ENCODE measurements at regions not wholly inside any gene's neighbourhood (a gene's known extent, or its start where the extent isn't known, plus 50 kb on each side); places are given as distances from the start of the nearest gene placed in this dataset.
"Not testable (repeated sequence)": the region's sequence is repeated elsewhere in the genome, so short reads cannot be mapped to it uniquely, and the experiment has no call there.

DNA sequence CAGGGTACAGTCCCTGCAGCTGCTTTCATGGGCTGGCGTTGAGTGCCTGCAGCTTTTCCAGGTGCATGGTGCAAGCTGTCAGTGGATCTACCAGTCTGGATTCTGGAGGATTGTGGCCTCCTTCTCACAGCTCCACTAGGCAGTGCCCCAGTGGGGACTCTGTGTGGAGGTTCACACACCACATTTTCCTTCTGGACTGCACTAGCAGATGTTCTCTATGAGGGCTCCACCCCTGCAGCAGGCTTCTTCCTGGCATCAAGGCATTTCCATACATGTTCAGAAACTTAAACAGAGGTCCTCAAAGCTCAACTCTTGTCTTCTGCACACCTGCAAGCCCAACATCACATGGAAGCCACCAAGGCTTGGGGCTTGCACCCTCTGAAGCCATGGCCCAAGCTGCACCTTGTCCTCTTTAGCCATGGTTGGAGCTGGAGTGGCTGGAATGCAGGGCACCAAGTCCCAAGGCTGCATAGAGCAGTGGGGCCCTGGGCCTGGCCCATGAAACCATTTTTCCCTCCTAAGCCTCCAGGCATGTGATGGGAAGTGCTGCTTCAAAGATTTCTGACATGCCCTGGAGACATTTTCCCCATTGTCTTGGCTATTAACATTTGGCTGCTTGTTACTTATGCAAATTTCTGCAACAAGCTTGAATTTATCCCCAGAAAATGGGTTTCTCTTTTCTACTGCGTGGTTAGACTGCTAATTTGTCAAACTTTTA, 250.2 kb upstream of the COPS8 start:
- Histone ChIP-seq H3K4me1 (ENCODE audit: control extremely low read depth in 1 of 4, control insufficient read depth in 4 of 4, insufficient read depth in 4 of 4, low read length in 3 of 4) (no peaks in the 10 kb centered on the region), H3K4me3 (ENCODE audit: control insufficient read depth in 1 of 7, extremely low read depth in 1 of 7, insufficient read depth in 4 of 7, low read depth in 2 of 7, low read length in 6 of 7) (no peak overlapping the region), H3K9me3 (ENCODE audit: control extremely low read depth in 1 of 5, control insufficient read depth in 4 of 5, insufficient read depth in 2 of 5, low read depth in 1 of 5, low read length in 4 of 5) (peaks cover 0 to 6% (median 0%) of the 10 kb centered on the region in 5 experiments), H3K27me3 (replicated peaks in 2 of 5; ENCODE audit: control insufficient read depth in 4 of 5, insufficient read depth in 5 of 5, low read length in 4 of 5) (peaks cover 0 to 7% (median 2%) of the 10 kb centered on the region in 5 experiments), H3K27ac (ENCODE audit: insufficient read depth in 1 of 2, low read depth in 1 of 2, low read length in 2 of 2, poor library complexity in 1 of 2, severe bottlenecking in 2 of 2) (no peak overlapping the region), H3K36me3 (ENCODE audit: control insufficient read depth in 4 of 4, insufficient read depth in 4 of 4, low read length in 3 of 4) (no peaks in the 10 kb centered on the region)
- ChIA-PET CTCF (interaction anchor here (1.1 kb wide), 1 partner anchor 10 kb away, joined by 4 read pairs; no protein-coding TSS in a partner anchor), POLR2A (no interaction called here)
- 83% methylated on average over 1 of the region's 2 CpGs for WGBS (ENCODE audit: insufficient coverage)
- DNase-seq = no peak

DNA sequence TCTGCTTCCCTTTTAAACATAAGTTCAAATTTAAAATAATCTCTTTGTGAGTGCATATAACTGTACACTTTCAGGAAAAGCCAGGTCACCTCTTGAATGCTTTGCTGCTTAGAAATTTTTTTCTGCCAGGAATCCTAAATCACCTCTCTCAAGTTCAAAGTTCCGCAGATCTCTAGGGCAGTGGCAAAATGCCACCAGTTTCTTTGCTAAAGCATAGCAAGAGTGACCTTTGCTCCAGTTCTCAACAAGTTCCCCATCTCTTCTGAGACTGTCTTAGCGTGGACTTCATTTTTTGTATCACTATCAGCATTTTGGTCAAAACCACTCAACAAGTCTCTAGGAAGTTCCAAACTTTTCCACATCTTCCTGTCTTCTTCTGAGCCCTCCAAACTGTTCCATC, 249.7 kb upstream of the COPS8 start:
- H3K4me1 ChIP-seq (ENCODE audit: control extremely low read depth in 1 of 4, control insufficient read depth in 4 of 4, insufficient read depth in 4 of 4, low read length in 3 of 4); H3K9me3 ChIP-seq (ENCODE audit: control extremely low read depth in 1 of 5, control insufficient read depth in 4 of 5, insufficient read depth in 2 of 5, low read depth in 1 of 5, low read length in 4 of 5); DNase-seq; H3K27ac ChIP-seq (ENCODE audit: insufficient read depth in 1 of 2, low read depth in 1 of 2, low read length in 2 of 2, poor library complexity in 1 of 2, severe bottlenecking in 2 of 2); H3K36me3 ChIP-seq (ENCODE audit: control insufficient read depth in 4 of 4, insufficient read depth in 4 of 4, low read length in 3 of 4); H3K27me3 ChIP-seq (replicated peaks in 2 of 5; ENCODE audit: control insufficient read depth in 4 of 5, insufficient read depth in 5 of 5, low read length in 4 of 5); H3K4me3 ChIP-seq (ENCODE audit: control insufficient read depth in 1 of 7, extremely low read depth in 1 of 7, insufficient read depth in 4 of 7, low read depth in 2 of 7, low read length in 6 of 7); POLR2A ChIA-PET: not testable (repeated sequence)
- 94% methylated on average over 2 of the region's 2 CpGs for WGBS (ENCODE audit: insufficient coverage)
- CTCF ChIA-PET = interaction anchor here (1.1 kb wide), 1 partner anchor 9 kb away, joined by 4 read pairs; no protein-coding TSS in a partner anchor

DNA sequence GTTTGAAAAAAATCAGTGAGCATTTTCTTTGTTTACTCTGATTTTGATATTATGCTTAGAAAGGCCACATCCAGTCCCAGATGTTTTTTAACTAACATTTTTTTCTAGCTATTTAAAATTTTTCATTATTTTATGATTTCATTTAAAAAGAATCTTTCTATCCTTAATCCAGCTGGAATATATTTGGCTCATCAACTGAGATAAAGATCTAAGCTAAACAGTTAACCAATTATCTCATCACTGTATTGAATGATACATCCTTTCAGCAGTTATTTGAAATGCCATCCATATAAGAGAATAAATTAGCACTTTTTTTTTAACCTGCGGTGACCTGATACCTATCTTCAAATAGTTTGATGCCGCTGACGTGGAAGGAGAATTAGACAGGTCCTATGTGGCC, 245.5 kb upstream of the COPS8 start:
- peaks cover 0 to 10% (median 1%) of the 10 kb centered on the region in 5 experiments for H3K9me3 ChIP-seq (ENCODE audit: control extremely low read depth in 1 of 5, control insufficient read depth in 4 of 5, insufficient read depth in 2 of 5, low read depth in 1 of 5, low read length in 4 of 5)
- H3K36me3 ChIP-seq (ENCODE audit: control insufficient read depth in 4 of 4, insufficient read depth in 4 of 4, low read length in 3 of 4) = no peaks in the 10 kb centered on the region
- no peak for DNase-seq
- no peak overlapping the region for H3K27ac ChIP-seq (ENCODE audit: insufficient read depth in 1 of 2, low read depth in 1 of 2, low read length in 2 of 2, poor library complexity in 1 of 2, severe bottlenecking in 2 of 2)
- CTCF ChIA-PET = no interaction called here
- no peak overlapping the region for H3K4me3 ChIP-seq (ENCODE audit: control insufficient read depth in 1 of 7, extremely low read depth in 1 of 7, insufficient read depth in 4 of 7, low read depth in 2 of 7, low read length in 6 of 7)
- 90% methylated on average over 3 of the region's 3 CpGs for WGBS (ENCODE audit: insufficient coverage)
- no peaks in the 10 kb centered on the region for H3K4me1 ChIP-seq (ENCODE audit: control extremely low read depth in 1 of 4, control insufficient read depth in 4 of 4, insufficient read depth in 4 of 4, low read length in 3 of 4)
- POLR2A ChIA-PET = interaction anchor here (0.7 kb wide), 1 partner anchor 149 kb away, joined by 3 read pairs; no protein-coding TSS in a partner anchor
- peaks cover 0 to 5% (median 0%) of the 10 kb centered on the region in 5 experiments for H3K27me3 ChIP-seq (replicated peaks in 2 of 5; ENCODE audit: control insufficient read depth in 4 of 5, insufficient read depth in 5 of 5, low read length in 4 of 5)

DNA sequence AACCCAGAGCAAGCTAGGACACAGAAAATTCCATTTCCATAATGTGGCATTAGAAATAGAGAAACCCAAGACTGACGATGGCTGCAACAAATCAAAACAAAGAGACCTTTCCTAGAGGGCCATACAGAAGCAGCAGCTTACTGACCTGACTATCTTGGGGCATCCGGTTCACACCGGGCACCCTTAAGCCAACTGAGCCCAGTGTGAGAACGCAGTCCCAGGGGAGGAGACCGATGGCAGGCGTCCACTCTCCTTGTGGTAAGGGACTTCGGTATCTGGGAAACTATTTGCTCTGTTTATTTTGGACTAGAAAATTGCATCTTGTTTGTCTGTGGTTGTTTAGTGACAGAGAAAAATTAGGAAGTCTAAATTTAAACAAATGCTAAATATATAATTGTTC, 244.8 kb upstream of the COPS8 start:
- CTCF ChIA-PET = no interaction called here
- DNase-seq = no peak
- Histone ChIP-seq H3K36me3 (ENCODE audit: control insufficient read depth in 4 of 4, insufficient read depth in 4 of 4, low read length in 3 of 4) (no peaks in the 10 kb centered on the region), H3K27me3 (replicated peaks in 2 of 5; ENCODE audit: control insufficient read depth in 4 of 5, insufficient read depth in 5 of 5, low read length in 4 of 5) (peaks cover 0 to 8% (median 0%) of the 10 kb centered on the region in 5 experiments), H3K27ac (ENCODE audit: insufficient read depth in 1 of 2, low read depth in 1 of 2, low read length in 2 of 2, poor library complexity in 1 of 2, severe bottlenecking in 2 of 2) (no peak overlapping the region), H3K4me3 (ENCODE audit: control insufficient read depth in 1 of 7, extremely low read depth in 1 of 7, insufficient read depth in 4 of 7, low read depth in 2 of 7, low read length in 6 of 7) (no peak overlapping the region), H3K4me1 (ENCODE audit: control extremely low read depth in 1 of 4, control insufficient read depth in 4 of 4, insufficient read depth in 4 of 4, low read length in 3 of 4) (no peaks in the 10 kb centered on the region), H3K9me3 (ENCODE audit: control extremely low read depth in 1 of 5, control insufficient read depth in 4 of 5, insufficient read depth in 2 of 5, low read depth in 1 of 5, low read length in 4 of 5) (peaks cover 0 to 8% (median 0%) of the 10 kb centered on the region in 5 experiments)
- POLR2A ChIA-PET = no interaction called here
- 93% methylated on average over 4 of the region's 7 CpGs for WGBS (ENCODE audit: insufficient coverage)

DNA sequence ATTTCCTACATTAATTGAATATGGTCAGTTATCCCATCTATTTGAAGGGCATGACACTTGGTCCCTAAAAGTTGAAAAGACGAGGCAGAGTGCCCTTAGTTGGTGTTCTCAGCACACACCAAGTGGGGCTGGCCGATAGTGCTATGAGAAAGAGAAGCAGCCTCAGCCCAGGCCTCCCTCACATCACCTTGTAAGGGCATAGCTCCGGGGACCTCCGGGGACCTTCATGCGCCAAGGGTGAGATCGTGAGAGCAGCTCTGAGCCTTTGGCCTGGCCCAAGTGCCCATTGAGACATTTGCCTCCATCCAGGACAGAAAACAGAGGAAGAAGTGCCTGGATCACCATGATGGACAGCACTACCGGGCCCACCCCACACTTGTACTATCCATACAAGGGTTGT, 244.3 kb upstream of the COPS8 start:
- POLR2A ChIA-PET = no interaction called here
- DNase-seq = no peak
- Histone ChIP-seq H3K27me3 (replicated peaks in 2 of 5; ENCODE audit: control insufficient read depth in 4 of 5, insufficient read depth in 5 of 5, low read length in 4 of 5) (peaks cover 0 to 8% (median 0%) of the 10 kb centered on the region in 5 experiments), H3K27ac (ENCODE audit: insufficient read depth in 1 of 2, low read depth in 1 of 2, low read length in 2 of 2, poor library complexity in 1 of 2, severe bottlenecking in 2 of 2) (no peak overlapping the region), H3K36me3 (ENCODE audit: control insufficient read depth in 4 of 4, insufficient read depth in 4 of 4, low read length in 3 of 4) (no peaks in the 10 kb centered on the region), H3K4me1 (ENCODE audit: control extremely low read depth in 1 of 4, control insufficient read depth in 4 of 4, insufficient read depth in 4 of 4, low read length in 3 of 4) (no peaks in the 10 kb centered on the region), H3K4me3 (ENCODE audit: control insufficient read depth in 1 of 7, extremely low read depth in 1 of 7, insufficient read depth in 4 of 7, low read depth in 2 of 7, low read length in 6 of 7) (no peak overlapping the region), H3K9me3 (ENCODE audit: control extremely low read depth in 1 of 5, control insufficient read depth in 4 of 5, insufficient read depth in 2 of 5, low read depth in 1 of 5, low read length in 4 of 5) (peaks cover 0 to 8% (median 0%) of the 10 kb centered on the region in 5 experiments)
- WGBS (ENCODE audit: insufficient coverage) = 99% methylated on average over 7 of the region's 7 CpGs
- CTCF ChIA-PET = no interaction called here

DNA sequence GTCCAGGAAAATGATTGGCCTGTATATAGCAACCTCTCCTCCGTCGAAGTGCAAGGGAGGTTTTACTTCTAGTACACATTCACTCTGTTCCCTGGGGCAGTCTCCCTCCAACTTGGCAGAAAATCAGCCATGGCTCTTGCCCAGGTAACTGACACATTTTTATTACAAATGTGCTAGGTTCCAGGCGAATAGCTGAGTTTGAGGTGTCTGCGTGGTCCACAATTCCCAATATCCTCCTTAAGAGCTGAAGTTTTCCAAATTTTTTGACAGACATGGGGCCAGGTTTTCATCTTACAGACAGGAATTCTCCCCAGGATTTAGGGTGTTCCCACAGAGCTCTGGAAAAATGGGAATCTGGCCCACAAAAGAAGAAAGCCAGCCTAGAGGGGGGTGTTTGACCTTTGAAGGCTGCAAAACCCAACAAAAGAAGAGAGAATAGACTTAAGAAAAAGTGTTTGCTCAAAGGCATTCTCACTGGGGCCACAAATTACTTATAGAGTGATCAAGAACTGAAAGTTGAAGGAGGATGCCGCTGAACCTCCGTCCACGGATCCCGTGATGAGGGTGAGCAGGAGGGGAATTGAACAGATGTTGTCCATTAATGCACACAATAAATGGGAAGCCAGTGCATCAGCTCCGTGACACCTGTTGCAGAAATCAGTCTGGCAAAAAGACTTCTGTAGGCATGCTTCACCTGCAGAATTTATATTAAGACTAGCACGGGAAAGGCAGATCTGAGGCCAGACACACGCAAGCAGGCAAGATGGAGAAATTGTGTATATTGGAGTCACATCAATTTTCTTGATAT, 242.3 kb upstream of the COPS8 start:
- H3K4me3 ChIP-seq (ENCODE audit: control insufficient read depth in 1 of 7, extremely low read depth in 1 of 7, insufficient read depth in 4 of 7, low read depth in 2 of 7, low read length in 6 of 7) = no peak overlapping the region
- H3K9me3 ChIP-seq (ENCODE audit: control extremely low read depth in 1 of 5, control insufficient read depth in 4 of 5, insufficient read depth in 2 of 5, low read depth in 1 of 5, low read length in 4 of 5) = peaks cover 0 to 8% (median 0%) of the 10 kb centered on the region in 5 experiments
- H3K27me3 ChIP-seq (replicated peaks in 2 of 5; ENCODE audit: control insufficient read depth in 4 of 5, insufficient read depth in 5 of 5, low read length in 4 of 5) = peaks cover 0 to 8% (median 0%) of the 10 kb centered on the region in 5 experiments
- POLR2A ChIA-PET = no interaction called here
- DNase-seq = no peak
- 93% methylated on average over 9 of the region's 11 CpGs for WGBS (ENCODE audit: insufficient coverage)
- no peaks in the 10 kb centered on the region for H3K36me3 ChIP-seq (ENCODE audit: control insufficient read depth in 4 of 4, insufficient read depth in 4 of 4, low read length in 3 of 4)
- no peak overlapping the region for H3K27ac ChIP-seq (ENCODE audit: insufficient read depth in 1 of 2, low read depth in 1 of 2, low read length in 2 of 2, poor library complexity in 1 of 2, severe bottlenecking in 2 of 2)
- no peaks in the 10 kb centered on the region for H3K4me1 ChIP-seq (ENCODE audit: control extremely low read depth in 1 of 4, control insufficient read depth in 4 of 4, insufficient read depth in 4 of 4, low read length in 3 of 4)
- CTCF ChIA-PET = no interaction called here

DNA sequence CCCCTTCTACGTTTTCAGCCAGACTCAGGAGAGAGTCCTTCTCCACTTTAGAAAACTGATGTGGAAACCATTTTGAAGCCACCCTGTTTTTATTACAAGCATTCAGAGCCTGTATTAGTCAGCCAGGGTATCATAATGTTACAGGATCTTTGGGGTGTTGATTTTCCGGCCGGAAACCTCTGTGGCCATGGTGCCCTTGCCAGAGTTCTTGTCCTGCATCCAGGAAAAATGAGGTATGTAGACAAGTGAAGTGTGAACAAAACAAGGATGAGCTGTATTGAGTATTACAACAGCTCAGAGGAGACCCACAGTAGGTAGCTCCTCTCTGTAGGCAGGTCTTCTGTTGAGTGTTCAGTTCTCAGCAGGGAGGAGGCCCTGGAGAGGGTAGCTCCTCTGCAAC, 241.0 kb upstream of the COPS8 start:
- WGBS (ENCODE audit: insufficient coverage) = 100% methylated on average over 3 of the region's 3 CpGs
- POLR2A ChIA-PET = no interaction called here
- no peaks in the 10 kb centered on the region for H3K36me3 ChIP-seq (ENCODE audit: control insufficient read depth in 4 of 4, insufficient read depth in 4 of 4, low read length in 3 of 4)
- peaks cover 0 to 8% (median 0%) of the 10 kb centered on the region in 5 experiments for H3K9me3 ChIP-seq (ENCODE audit: control extremely low read depth in 1 of 5, control insufficient read depth in 4 of 5, insufficient read depth in 2 of 5, low read depth in 1 of 5, low read length in 4 of 5)
- no peak for DNase-seq
- H3K27ac ChIP-seq (ENCODE audit: insufficient read depth in 1 of 2, low read depth in 1 of 2, low read length in 2 of 2, poor library complexity in 1 of 2, severe bottlenecking in 2 of 2) = no peak overlapping the region
- CTCF ChIA-PET = interaction anchor here (1.4 kb wide), 1 partner anchor 9 kb away, joined by 4 read pairs; no protein-coding TSS in a partner anchor
- no peaks in the 10 kb centered on the region for H3K4me1 ChIP-seq (ENCODE audit: control extremely low read depth in 1 of 4, control insufficient read depth in 4 of 4, insufficient read depth in 4 of 4, low read length in 3 of 4)
- H3K4me3 ChIP-seq (ENCODE audit: control insufficient read depth in 1 of 7, extremely low read depth in 1 of 7, insufficient read depth in 4 of 7, low read depth in 2 of 7, low read length in 6 of 7) = no peak overlapping the region
- peaks cover 0 to 8% (median 0%) of the 10 kb centered on the region in 5 experiments for H3K27me3 ChIP-seq (replicated peaks in 2 of 5; ENCODE audit: control insufficient read depth in 4 of 5, insufficient read depth in 5 of 5, low read length in 4 of 5)
